SK-N-SH (cell line): ENCODE measurements at regions not wholly inside any gene's neighbourhood (a gene's known extent, or its start where the extent isn't known, plus 50 kb on each side); places are given as distances from the start of the nearest gene placed in this dataset.

Experiments used
- CTCF ChIP-seq: fragments of 200-600 bp; sonication (generic); IDR thresholded peaks from 2 replicates; pipeline ENCODE4 v1.6.1; 2017; ENCODE audit warnings: antibody characterized with exemption, mild to moderate bottlenecking, moderate library complexity
- EP300 ChIP-seq, 2 experiments: IDR thresholded peaks; 2 replicates each; pipeline versions ENCODE4 v1.4.0 to v1.6.1; 2012; ENCODE audit warnings: borderline replicate concordance in 1 of 2, low read depth in 1 of 2, low read length in 1 of 2
- GATA2 ChIP-seq: sonication (generic); formaldehyde crosslinking; IDR thresholded peaks from 2 replicates; pipeline ENCODE4 v1.5.0; 2020; ENCODE audit warnings: mild to moderate bottlenecking, missing genetic modification reagents
- IRF3 ChIP-seq: fragments of 150-350 bp; IDR thresholded peaks from 2 replicates; pipeline ENCODE4 v1.6.1; 2016; ENCODE audit warnings: mild to moderate bottlenecking, low read depth, low read length
- MAX ChIP-seq: IDR thresholded peaks from 2 replicates; pipeline ENCODE4 v1.4.0; 2012; ENCODE audit warnings: low read depth
- PBX3 ChIP-seq: IDR thresholded peaks from 2 replicates; pipeline ENCODE4; 2012
- TAF1 ChIP-seq: IDR thresholded peaks from 2 replicates; pipeline ENCODE4 v1.6.1; 2012; ENCODE audit warnings: low read depth, mild to moderate bottlenecking, low read length, moderate library complexity, borderline replicate concordance
- USF2 ChIP-seq: fragments of 150-350 bp; IDR thresholded peaks from 2 replicates; pipeline ENCODE4 v1.6.1; 2017; ENCODE audit warnings: antibody characterized with exemption, low read length, low read depth, borderline replicate concordance
- YY1 ChIP-seq: IDR thresholded peaks from 2 replicates; pipeline ENCODE4 v1.4.0; 2012; ENCODE audit warnings: low read depth, mild to moderate bottlenecking

GRCh38 chr15:98483575-98484130 lies 164.7 kb upstream of the IGF1R start:
- no peak for TF ChIP-seq YY1
- TF ChIP-seq CTCF = no peak
- TF ChIP-seq IRF3 = no peak
- no peak for TF ChIP-seq PBX3
- TF ChIP-seq GATA2 = no peak
- TF ChIP-seq TAF1 = no peak
- no peak for TF ChIP-seq USF2
- TF ChIP-seq EP300 (IDR thresholded peaks at IDR 0.05; ENCODE audit: borderline replicate concordance in 1 of 2, low read depth in 1 of 2, low read length in 1 of 2) = no peak
- TF ChIP-seq MAX = no peak
